ENCODE measurements at regions not wholly inside any gene's neighbourhood (a gene's known extent, or its start where the extent isn't known, plus 50 kb on each side); places are given as distances from the start of the nearest gene placed in this dataset.

- peak; percentile 94 for DNase-seq (ENCODE audit: low read depth)
- H3K4me3 ChIP-seq (ENCODE audit: low read length), result no peak overlapping the region
- TF ChIP-seq CTCF (conservative IDR thresholded peaks at IDR 0.05; ENCODE audit: low read length), result no peak
These were observed 78.1 kb upstream of the HABP2 start for GRCh38 chr10:113474752-113475151.

- TF ChIP-seq CTCF (conservative IDR thresholded peaks at IDR 0.05; ENCODE audit: low read length), result peak; percentile 77
- peak; percentile 100 for DNase-seq (ENCODE audit: low read depth)
- no peak overlapping the region for H3K4me3 ChIP-seq (ENCODE audit: low read length)
These were observed 77.5 kb upstream of the HABP2 start for GRCh38 chr10:113475381-113475807.

DNA sequence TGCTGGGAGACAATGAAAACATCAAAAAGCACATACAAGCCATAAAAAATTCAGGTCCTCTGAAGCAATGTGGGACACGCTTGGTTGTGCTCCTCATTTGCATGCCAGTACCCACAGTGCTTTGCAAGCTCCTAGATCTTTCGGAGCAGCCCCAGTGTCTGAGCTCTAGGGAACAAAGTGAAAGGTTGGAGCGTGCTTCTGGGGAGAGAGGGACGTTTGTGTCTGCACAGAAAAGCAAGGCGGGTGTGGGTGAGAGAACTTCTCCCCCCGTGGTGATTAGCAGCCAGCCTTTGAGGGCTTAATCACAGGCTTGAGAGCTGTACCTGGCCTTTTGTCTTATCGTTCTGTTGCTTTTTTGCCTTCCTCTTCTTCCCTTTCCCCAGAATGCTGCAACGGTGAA, 76.7 kb upstream of the HABP2 start:
- no peak for TF ChIP-seq CTCF (conservative IDR thresholded peaks at IDR 0.05; ENCODE audit: low read length)
- DNase-seq (ENCODE audit: low read depth), result peak; percentile 85
- H3K4me3 ChIP-seq (ENCODE audit: low read length), result peak overlapping the region; percentile 25

DNA sequence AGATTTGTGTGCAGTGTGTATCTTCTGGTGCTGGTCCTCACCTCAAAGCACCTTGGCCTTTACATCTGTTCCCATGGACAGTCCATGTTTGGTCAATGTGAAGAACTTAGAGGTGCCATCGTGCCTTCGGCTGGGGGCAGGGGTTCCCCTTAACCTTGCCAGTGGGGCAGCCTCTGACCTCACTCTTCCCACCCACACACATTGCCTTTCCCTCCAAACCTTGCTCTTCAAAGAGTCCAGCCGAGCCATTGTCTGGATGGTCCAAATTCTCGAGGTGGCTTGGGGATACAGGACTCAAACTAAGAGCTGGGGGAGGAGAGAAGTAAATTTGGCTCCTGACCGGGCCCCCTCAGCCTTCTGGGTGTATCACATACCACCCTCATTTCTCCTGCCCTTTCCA, 76.2 kb upstream of the HABP2 start:
- H3K4me3 ChIP-seq (ENCODE audit: low read length), result peak overlapping the region; percentile 25
- DNase-seq (ENCODE audit: low read depth), result no peak
- TF ChIP-seq CTCF (conservative IDR thresholded peaks at IDR 0.05; ENCODE audit: low read length), result no peak

- no peak for DNase-seq (ENCODE audit: low read depth)
- TF ChIP-seq CTCF (conservative IDR thresholded peaks at IDR 0.05; ENCODE audit: low read length), result no peak
- H3K4me3 ChIP-seq (ENCODE audit: low read length), result no peak overlapping the region
These were observed 75.4 kb upstream of the HABP2 start for GRCh38 chr10:113477451-113477850.

DNA sequence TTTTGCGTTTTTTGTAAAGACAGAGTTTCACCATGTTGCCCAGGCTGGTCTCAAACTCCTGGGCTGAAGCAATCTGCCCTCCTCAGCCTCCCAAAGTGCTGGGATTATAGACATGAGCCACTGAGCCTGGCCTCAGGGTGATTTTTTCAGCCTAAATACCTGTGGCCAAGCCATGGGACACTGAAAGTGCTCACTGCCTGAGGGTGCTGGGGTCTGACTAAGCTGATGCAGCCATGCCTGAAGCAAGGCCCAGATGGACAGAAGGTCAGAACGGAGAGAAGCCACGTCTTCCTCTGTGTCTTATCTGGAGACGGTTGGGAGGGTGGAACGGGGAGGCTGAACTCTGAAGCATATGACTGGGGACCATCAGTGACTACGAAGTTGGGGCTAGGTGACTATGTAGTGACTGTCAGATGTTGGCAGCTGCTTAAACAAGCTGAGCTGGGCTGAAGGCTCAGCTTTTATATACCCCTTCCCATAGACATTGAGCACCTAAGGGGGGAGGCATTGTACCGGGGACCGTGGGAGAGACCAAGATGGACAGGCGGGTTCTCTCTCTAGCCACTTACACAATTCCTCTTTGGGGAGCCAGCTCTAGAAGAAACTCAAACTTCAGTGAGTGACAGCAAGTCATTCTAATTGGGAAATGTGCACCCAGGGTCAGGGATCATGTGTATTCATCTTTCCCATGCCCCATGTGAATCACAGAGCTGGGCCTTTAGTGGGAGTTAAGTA, 73.3 kb upstream of the HABP2 start:
- DNase-seq (ENCODE audit: low read depth), result no peak
- no peak overlapping the region for H3K4me3 ChIP-seq (ENCODE audit: low read length)
- TF ChIP-seq CTCF (conservative IDR thresholded peaks at IDR 0.05; ENCODE audit: low read length), result no peak

GRCh38 chr10:113480081-113480360, 72.8 kb upstream of the HABP2 start:
- no peak for TF ChIP-seq CTCF (conservative IDR thresholded peaks at IDR 0.05; ENCODE audit: low read length)
- no peak for DNase-seq (ENCODE audit: low read depth)
- H3K4me3 ChIP-seq (ENCODE audit: low read length), result no peak overlapping the region

Data from AG10803 (cell line).